HG03064 (cell line): ENCODE measurements at regions not wholly inside any gene's neighbourhood (a gene's known extent, or its start where the extent isn't known, plus 50 kb on each side); places are given as distances from the start of the nearest gene placed in this dataset.

ENCODE experiments used
- ATAC-seq: cut with Tn5 transposase; IDR thresholded peaks from one replicate; pipeline ENCODE4 v1.9.1; 2021; ENCODE audit warnings: low read depth; ENCODE audit not compliant: unreplicated experiment

DNA sequence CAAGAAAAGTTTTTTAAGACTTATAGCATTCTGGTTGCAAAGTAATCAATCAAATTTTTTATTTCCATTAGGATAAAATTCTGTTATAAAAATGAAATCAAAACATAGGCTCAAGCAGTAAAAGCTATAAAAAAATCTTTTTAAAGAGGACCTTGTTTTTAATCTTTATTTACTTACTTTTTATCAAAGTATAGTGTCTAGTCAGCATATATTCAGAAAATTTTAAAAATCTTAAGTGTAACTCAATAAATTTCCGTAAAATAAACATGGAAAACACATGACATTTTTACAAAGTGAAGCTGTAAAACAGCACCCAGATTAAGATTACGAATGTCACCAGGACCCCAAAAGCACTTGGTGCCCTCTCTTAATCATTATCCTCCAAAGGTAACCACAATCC lies 302.4 kb downstream of the TMEM161B start:
- ATAC-seq = no peak

DNA sequence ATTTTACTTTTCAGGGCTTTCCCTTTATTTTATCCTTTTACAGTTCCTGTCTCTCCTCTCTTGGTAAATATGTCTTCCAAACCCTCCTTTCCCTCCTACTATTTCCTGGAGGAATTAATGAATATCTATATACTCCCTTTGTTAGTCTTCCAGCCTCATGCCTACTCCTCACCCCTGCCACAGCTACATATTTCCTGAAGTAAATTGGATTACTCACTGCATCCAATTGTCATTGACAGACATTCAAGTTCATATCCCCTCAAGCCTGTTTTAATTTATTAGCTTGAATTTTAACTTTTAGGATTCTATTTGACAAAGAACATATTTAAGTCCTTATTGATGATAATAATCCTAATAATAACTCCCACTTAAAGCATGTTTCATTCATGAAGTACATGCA lies 314.5 kb downstream of the TMEM161B start:
- no peak for ATAC-seq

DNA sequence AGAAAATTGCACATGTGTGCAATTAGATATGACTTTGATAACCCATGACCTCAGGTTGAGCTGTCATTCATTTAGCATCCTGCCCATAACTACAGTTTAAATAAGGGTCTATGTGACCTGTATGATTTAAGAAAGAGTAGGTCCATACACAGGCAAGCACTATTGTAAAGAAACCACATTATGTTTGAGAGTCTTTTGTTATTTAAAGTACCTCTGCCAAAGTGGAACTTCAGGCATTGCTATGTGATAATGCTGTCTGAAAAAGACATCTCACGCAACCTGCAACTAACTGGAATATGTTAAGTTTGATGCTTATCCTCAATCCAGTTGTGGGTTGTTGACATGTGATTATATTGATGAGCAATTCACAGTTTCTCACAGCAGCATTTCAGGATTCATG lies 317.0 kb downstream of the TMEM161B start:
- no peak for ATAC-seq

DNA sequence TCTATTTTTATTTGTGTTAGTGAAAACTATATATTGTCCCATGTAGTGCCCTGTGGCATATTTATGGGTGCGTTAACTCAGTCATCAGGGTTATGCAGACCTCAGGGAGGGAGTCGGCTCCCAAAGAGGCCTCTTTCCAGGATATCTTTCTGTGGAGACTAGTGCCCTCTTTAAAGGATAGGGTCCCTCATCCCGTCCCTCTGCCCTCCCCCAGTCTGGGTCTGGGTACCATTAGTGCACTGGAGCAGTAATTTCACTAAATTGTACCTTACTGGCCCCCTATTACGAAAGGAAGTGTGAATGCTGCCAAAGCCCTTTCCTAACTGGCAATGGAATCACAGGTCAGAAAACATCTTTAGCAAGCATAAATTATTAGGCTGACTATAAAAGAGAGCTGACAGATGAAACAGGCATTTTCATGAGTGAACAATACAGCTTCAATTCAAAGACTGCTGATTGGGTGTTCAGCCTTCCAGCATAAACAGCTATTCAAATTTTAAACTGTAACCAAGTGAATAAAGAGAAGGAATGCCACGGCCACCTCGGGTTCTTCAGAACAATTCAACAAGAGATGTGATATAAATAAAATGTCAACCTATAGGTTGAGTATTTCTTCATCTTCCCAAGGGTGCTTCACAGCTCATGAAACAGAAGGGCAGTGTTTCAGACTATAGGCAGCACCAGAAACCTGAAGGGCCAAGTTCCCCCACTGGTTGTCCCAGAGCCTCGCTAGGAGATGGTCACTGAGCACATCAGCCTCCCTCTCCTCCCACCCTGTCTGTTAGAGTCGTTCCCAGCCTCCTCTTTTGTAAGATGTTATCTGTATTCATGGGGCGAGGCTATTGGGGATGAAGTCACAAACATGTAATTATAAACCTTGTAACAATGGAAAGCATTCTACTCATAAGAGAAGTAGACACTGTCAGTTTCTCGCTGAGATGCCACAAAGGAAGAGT lies 318.7 kb downstream of the TMEM161B start:
- ATAC-seq = no peak

DNA sequence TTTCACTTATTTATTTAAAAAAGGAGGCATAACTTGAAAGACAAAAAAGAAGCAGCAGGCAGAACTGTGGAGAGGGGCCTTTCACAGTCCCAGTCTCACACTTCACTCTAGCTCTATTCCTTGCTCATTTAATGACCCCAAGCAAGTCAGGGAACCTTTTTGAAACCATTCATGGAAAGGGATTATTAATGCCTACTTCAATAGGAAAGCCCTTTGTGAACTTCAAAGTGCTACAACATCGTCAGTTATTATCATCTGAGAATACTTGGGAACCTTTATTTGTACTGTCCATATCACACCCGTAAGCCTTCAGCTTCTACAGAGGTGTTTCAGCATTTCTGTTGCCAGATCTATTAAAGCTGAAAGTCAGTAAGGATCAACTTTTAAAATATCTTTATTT lies 320.2 kb downstream of the TMEM161B start:
- no peak for ATAC-seq

DNA sequence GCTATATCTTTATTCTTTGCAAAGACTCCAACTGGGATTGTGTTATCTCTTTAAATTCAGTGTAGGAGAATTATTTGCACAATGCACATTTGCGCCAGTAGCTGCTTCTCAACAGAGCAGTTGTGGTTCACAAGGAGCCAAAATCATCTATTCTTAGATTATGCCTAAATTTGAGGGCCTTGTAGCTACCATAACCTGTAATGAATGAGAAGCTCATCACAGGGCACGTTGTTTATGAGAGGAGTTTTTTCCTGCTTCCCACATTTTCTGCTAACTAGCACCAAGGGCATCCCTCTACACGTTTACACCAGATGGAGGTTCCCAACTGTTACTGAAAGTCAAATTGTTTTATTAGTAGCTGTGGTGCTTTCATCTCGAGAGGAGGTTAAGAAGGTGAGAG lies 322.4 kb downstream of the TMEM161B start:
- no peak for ATAC-seq

DNA sequence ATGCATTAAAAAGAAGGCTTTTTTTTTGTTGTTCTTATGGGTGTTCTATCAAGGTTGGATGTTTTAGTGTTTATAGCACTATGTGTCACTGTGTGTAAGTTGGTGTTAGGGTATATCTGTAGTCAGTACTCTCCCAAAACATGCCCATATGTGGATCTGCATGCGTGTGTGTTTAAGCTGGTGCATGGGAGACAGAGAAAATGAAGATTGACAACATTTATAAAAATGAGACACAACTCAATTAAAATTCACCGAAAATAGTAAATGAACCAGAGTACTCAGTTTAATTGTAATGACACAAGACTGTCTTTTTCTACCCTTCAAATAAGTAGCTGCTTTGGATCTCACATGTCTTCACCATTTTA lies 323.4 kb downstream of the TMEM161B start:
- no peak for ATAC-seq

DNA sequence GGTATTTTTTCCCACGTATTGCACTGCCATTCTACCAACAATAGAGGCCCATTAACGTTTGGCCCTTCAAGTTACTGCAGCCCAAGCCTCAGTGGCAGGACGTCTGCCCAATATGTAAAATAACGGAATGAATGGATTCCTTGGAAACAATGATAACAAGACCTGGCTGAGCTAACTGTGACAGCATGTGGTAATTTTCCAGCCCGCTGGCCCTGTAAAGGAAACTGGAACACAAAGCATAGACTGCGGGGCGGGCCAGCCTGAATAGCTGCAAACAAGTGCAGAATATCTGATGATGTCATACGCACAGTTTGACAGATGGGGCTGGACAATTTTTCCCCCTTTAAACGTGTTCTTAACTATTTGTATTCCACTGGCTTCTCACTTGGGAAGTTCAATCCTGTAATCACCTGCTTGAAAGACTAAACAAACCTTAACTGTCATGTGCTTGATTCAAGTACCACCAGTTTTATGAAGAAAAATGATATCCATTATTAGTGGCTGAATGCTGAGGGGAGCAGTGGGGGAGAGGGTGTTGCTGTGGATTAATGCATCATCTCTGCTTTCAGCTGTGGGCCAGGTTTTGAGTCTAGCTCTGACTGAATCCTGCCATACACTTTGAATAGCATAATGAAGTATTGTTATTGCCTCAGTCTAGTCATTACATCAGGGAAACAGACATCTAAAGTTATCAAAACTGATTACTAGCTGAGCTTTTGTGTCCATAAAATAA lies 323.9 kb downstream of the TMEM161B start:
- ATAC-seq = no peak

DNA sequence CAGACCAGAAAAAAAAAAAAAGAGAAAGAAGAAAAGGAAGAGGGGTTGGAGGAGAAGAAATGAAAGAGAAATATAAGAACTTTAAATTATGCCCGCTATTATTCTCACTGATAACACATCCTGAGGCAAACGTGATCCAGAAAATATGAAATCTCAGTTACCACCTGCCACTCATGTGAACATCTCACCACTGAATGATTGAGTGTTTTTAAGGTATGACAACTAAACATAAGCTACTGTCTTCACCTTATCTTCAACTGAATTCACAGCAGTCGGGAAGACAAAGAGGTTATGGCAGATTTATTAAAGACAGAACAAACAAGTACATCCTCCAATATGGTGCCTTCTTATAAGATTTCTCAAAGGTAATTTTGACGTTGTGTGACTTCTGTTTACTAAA lies 327.9 kb downstream of the TMEM161B start:
- ATAC-seq = no peak

DNA sequence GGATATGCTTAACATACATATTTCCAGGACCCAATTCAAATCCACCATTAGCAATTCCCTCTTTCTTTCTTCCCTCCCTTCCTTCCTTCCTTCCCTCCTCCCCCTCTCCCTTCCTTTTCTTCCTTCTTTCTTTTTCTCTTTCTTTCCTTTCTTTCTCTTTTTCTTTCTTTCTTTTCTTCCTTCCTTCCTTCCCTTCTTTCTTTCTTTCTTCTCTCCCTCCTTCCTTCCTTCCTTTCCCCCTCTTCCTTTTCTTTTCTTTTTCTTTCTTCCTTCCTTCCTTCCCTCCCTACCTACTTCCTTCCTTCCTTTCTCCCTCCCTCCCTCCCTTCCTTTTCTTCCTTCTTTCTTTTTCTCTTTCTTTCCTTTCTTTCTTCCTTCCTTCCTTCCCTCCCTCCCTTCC lies 332.0 kb downstream of the TMEM161B start:
- ATAC-seq = no peak

DNA sequence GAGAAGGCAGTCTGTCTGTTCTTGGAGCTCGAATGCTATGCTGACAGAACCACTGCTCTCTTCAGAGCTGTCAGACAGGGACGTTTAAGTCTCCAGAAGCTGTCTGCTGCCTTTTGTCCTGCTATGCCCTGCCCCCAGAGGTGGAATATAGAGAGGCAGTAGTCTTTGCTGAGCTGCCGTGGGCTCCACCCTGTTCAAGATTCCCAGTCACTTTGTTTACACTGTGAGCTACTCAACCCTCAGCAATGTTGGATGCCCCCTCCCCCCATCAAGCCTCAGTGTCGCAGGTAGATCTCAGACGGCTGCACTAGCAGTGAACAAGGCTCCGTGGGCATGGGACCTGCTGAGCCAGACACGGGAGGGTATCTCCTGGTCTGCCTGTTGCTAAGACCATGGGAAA lies 344.2 kb downstream of the TMEM161B start:
- no peak for ATAC-seq

DNA sequence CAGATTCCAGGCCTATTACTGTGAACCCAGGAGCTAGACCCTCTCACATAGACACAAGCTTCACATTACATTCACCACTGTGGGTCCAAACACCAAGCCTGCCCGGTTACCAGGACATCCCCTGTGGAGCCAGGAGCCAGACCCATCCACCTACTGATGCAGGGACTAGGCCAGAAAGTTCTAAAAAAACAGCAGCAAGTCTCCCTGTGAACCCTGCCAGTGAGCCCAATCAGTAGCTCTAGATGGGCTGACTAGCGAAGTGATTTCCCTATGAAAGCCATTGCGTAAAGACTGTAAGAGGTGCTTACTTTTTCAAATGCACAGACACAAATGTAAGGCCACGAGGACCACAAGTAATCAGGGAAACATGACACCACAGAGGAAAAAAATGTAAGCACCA lies 352.3 kb downstream of the TMEM161B start:
- ATAC-seq = no peak

DNA sequence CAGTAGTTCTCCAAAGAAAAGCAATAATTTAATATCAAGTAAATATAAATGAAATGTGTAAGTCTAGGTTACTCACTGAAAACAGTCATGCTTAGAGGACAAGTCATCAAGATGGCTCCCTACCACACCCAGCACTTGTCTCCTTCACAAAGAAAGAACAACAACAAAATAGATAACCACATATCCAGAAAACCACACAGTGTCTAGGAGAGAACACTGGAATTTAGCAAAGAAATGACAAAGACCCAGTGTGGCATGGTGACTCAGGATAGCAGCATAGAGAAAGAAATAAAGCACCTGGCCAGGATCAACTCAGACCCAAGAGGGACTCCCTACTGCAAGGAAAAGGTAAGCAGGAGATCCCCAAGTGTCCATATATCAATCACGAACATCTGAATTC lies 356.2 kb downstream of the TMEM161B start:
- ATAC-seq = no peak

DNA sequence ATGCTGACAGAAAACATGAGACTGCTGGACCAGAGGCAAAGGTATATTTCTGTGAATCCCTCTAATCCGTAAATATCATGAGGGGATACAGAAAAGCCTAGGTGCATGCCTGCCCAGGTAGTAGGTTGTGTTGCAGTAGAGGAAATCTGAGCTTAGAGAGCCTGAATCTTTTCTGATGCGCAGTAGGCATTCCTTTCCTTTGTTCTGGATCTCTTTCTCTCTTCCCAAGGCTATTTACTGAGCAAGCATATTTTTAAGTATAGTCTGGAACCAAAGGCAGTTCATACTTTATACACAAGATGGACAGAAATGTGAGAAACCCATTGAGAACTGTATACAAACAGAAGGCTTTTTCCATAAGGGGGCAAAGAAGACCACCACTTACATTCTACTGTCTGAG lies 359.3 kb downstream of the TMEM161B start:
- ATAC-seq = no peak

DNA sequence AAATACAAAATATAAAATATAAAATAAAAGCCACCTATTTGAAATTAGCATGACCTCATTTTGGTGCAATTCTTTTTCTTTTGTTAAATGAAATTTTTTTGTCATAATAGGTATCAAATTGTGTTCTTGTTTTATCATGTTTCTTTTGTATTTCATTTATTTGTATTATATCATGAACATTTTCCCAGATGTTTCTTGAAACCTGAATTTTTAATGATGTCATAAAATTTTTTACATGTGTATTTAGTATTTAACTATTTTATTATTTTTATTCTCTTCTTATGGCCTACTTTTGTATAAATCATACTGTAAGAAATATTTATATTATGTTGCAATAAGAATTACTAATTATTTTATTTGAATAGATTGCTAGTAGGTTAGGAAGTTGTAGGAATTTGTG lies 361.7 kb downstream of the TMEM161B start:
- no peak for ATAC-seq

DNA sequence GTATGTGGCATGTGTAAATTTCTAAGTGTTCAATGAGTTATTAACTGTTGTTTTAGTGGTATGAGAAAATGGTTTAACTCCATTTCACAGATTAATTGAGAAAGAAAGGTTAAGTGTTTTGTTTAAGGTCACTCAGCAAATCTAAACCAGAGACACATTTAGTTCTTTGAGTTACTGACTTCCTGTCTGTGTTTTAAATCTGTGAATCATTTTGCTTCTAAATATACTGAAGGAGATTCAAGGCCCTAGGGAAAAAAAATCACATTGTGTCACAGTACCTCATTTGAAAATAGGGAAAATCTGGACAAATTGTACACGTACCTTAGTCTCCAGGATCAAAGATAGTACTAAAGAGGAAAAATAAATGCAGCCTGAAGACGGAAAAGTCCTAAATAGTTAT lies 368.2 kb downstream of the TMEM161B start:
- no peak for ATAC-seq

DNA sequence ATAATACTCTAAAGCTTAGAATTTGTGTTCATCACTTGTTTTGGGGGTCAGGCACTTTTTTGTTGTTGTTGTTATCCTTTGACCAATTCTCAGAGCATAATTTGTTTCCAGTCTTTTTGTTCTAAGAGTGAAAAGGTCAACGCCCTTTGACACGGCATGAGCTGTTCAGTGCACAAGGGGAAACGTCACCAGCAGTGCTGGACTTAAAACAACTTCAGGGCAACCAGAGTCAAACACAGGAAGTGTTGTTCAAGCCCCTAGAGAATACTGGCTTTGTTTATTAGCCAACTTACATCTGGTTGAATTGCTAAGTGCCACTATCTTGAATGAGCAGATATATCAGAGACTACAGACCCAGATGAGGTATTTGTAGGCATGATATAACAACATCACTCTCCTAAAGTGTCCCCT lies 368.9 kb downstream of the TMEM161B start:
- no peak for ATAC-seq

DNA sequence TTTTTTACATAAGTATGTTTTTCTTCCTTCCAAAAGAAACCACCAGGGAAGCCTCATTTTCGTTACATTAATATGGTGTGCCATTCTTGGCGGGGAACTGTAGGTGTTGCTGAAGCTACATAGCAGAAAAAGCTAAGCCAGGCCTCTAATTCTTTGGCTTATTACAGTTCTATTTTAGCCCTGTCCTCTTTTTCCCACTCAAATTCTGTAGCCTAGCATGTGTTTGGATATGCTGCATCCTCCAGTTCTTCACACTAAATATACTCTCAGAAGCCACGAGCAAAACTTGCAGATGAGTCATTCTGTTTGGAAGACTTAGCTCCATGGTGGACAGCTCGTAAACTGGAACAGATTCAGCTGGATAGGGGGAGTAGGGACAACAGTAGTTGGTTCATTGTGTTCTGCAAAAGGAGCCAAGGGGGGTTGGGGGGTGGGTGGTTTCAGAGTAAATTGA lies 369.4 kb downstream of the TMEM161B start:
- ATAC-seq = no peak

DNA sequence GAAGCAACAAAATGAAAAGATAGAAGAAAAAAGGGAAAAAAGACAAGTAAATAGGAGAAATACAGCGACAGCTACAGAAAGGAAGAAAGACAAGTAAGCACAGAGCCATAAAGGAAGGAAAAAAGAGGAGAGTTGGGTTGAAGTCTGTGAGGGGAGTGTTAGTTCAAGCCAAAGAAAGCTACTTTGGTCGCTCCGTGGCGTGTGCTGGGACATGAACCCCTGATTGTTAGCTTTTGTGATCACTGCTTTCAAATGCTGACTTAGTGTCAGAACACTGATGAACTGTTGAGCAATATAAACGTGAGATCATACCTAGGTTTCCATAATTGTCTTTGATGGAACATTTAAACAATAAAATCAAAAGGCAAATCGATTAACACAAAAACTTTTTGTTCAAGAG lies 370.1 kb downstream of the TMEM161B start:
- no peak for ATAC-seq

DNA sequence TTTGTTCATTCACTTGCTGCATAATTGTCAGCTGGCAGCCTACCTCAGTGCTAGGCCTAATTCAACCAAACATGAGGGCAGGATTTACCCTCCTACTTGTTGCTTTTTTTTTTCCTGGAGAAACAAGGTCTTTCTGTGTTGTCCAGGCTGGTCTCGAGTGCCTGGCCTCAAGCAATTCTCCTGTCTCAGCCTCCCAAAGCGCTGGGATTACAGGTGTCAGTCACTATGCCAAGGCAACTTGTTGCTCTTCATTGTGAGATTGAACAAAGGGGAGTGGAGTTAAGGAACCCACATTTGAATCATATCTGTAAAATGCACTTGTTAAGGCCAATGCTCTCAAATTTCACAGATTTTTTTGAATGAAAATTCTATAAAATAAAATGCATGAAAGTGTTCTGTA lies 380.5 kb downstream of the TMEM161B start:
- ATAC-seq = no peak

DNA sequence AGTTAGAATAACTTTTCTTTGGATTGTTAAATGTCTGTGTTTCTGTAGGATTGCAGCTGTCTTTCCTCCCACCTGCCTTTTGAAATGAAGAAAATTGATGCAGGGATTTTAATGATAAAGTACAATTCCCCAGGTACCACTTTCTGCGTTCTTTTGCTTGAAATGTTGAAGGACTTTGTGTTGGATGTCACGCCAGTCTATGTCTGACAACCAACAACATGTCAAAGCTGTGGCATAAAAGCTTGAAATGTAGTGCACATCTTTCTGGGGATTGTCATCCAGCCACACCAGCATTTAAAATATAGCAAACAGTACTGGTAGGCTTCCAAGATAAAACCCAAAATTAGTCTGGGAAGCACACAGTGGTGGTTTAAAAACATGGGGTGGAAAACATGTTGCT lies 381.4 kb downstream of the TMEM161B start:
- no peak for ATAC-seq

DNA sequence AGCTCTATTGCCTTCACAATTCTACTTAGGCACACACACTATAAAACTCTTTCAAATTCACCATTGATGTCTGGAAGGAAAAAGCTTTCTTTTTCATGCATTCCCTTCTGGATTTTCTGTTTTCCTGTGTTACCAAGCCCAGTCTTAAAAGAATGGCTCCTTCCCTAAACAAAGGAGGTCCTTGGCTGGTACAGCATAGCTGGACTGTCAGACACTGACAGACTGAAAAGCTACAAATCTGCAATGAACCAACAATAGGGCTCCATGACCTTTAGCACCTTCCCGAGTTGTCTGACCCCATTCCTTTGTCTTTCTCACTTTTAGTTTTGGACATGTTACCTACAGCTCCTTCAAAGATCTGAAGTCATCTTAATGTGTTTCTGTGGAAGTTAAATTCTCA lies 382.5 kb downstream of the TMEM161B start:
- no peak for ATAC-seq
